ENCODE measurements at regions not wholly inside any gene's neighbourhood (a gene's known extent, or its start where the extent isn't known, plus 50 kb on each side); places are given as distances from the start of the nearest gene placed in this dataset.

- TF ChIP-seq NR2F1 (CRISPR knock-in tag; IDR thresholded peaks at IDR 0.05) (peak; percentile 88), JDP2 (CRISPR knock-in tag; IDR thresholded peaks at IDR 0.05; ENCODE audit: borderline replicate concordance) (no peak), KDM3A (CRISPR knock-in tag; IDR thresholded peaks at IDR 0.05; ENCODE audit: low read depth) (no peak; the same call in 1 of the 2 replicates), SAFB2 (CRISPR knock-in tag; IDR thresholded peaks at IDR 0.05; ENCODE audit: borderline replicate concordance, low read depth) (no peak), ZNF678 (CRISPR knock-in tag; IDR thresholded peaks at IDR 0.05) (no peak), CENPT (CRISPR knock-in tag; IDR thresholded peaks at IDR 0.05; ENCODE audit: low read depth) (no peak), SNRNP70 (IDR thresholded peaks at IDR 0.05; ENCODE audit: low read depth, low read length) (no peak), THAP9 (CRISPR knock-in tag; IDR thresholded peaks at IDR 0.05; ENCODE audit: borderline replicate concordance) (no peak), ZNF44 (CRISPR knock-in tag; IDR thresholded peaks at IDR 0.05) (no peak), CHD4 (IDR thresholded peaks at IDR 0.05; ENCODE audit: borderline replicate concordance, low read length) (no peak), AKAP8 (CRISPR knock-in tag; IDR thresholded peaks at IDR 0.05) (no peak), ATF4 (CRISPR knock-in tag; IDR thresholded peaks at IDR 0.05) (no peak), ZFX (CRISPR knock-in tag; IDR thresholded peaks at IDR 0.05; ENCODE audit: low read depth) (peak; percentile 41; the same call in 1 of the 2 replicates), ZKSCAN5 (CRISPR knock-in tag; IDR thresholded peaks at IDR 0.05) (no peak), ZNF800 (CRISPR knock-in tag; IDR thresholded peaks at IDR 0.05) (0 out of 2 replicates have a peak, but pooled peaks have one; percentile 39), HDAC6 (IDR thresholded peaks at IDR 0.05; ENCODE audit: low read depth, low read length) (no peak), ZNF567 (CRISPR knock-in tag; IDR thresholded peaks at IDR 0.05; ENCODE audit: borderline replicate concordance) (no peak), ZNF777 (CRISPR knock-in tag; IDR thresholded peaks at IDR 0.05) (no peak), NONO (IDR thresholded peaks at IDR 0.05) (no peak), NONO (CRISPR knock-in tag; conservative IDR thresholded peaks at IDR 0.05) (peak; percentile 51; the same call in 1 of the 2 replicates), SALL2 (CRISPR knock-in tag; IDR thresholded peaks at IDR 0.05) (no peak), KLF16 (CRISPR knock-in tag; IDR thresholded peaks at IDR 0.05) (peak in 1 of 2 experiments; percentile 91; a peak in 1 of 4 replicates), ZNF546 (CRISPR knock-in tag; conservative IDR thresholded peaks at IDR 0.05) (no peak), PRPF4 (IDR thresholded peaks at IDR 0.05; ENCODE audit: low read depth, low read length, poor library complexity, severe bottlenecking) (no peak), ZMYM3 (CRISPR knock-in tag; IDR thresholded peaks at IDR 0.05) (peak; percentile 84), POGZ (CRISPR knock-in tag; IDR thresholded peaks at IDR 0.05) (peak; percentile 98), ATM (IDR thresholded peaks at IDR 0.05; ENCODE audit: borderline replicate concordance) (no peak), KMT2B (CRISPR knock-in tag; IDR thresholded peaks at IDR 0.05) (peak; percentile 50; the same call in 1 of the 2 replicates)
Observed at GRCh38 chr3:28114893-28115292, 126.5 kb upstream of the CMC1 start (continued).

Data from HepG2 (cell line).